Esophagus muscularis mucosa (tissue), 4 donors: ENCODE measurements at regions not wholly inside any gene's neighbourhood (a gene's known extent, or its start where the extent isn't known, plus 50 kb on each side); places are given as distances from the start of the nearest gene placed in this dataset.
"Not testable (repeated sequence)": the region's sequence is repeated elsewhere in the genome, so short reads cannot be mapped to it uniquely, and the experiment has no call there.

Source experiments
- CTCF ChIP-seq, 3 experiments: fragments of 200-600 bp in 2 of 3; fragments of 450-650 bp in 1 of 3; sonication (generic) in 2 of 3; IDR thresholded peaks; one replicate each; pipeline ENCODE4 v1.5.1; 2017 to 2019; ENCODE audit warnings: antibody characterized with exemption in 3 of 3, mild to moderate bottlenecking in 2 of 3, moderate library complexity in 1 of 3
- EP300 ChIP-seq: sonication (generic); formaldehyde crosslinking; IDR thresholded peaks from one replicate; pipeline ENCODE4 v1.6.1; 2017; ENCODE audit warnings: antibody characterized with exemption
- POLR2A ChIP-seq: fragments of 450-650 bp; IDR thresholded peaks from one replicate; pipeline ENCODE4 v1.6.1; 2017; ENCODE audit warnings: antibody characterized with exemption, moderate library complexity, mild to moderate bottlenecking, low read depth
- POLR2AphosphoS5 ChIP-seq, 2 donors: sonication (generic); formaldehyde crosslinking; IDR thresholded peaks; one replicate each; pipeline ENCODE4 v1.6.1; 2017; ENCODE audit warnings: antibody characterized with exemption in 2 of 2

- not testable (repeated sequence) for TF ChIP-seq EP300; CTCF (IDR thresholded peaks at IDR 0.05); POLR2A; POLR2AphosphoS5 (IDR thresholded peaks at IDR 0.05)
Measured at GRCh38 chr12:131269977-131270376, 316.3 kb downstream of the ADGRD1 start.
